Fibroblast of lung (primary cell): ENCODE measurements at regions not wholly inside any gene's neighbourhood (a gene's known extent, or its start where the extent isn't known, plus 50 kb on each side); places are given as distances from the start of the nearest gene placed in this dataset.

ENCODE experiments used
- DNase-seq, 2 donors: peaks; one replicate each; pipeline versions ENCODE4 v3.0.0 to v3.0.0-alpha.2; 2010; ENCODE audit warnings: low read depth in 2 of 2
- H2AFZ ChIP-seq: 2 replicates; pipeline ENCODE4 v1.5.1; 2012; ENCODE audit warnings: low read length, control low read depth, inconsistent platforms
- H3K27ac ChIP-seq: 2 replicates; pipeline ENCODE4 v1.5.1; 2011; ENCODE audit warnings: low read length, control low read depth; ENCODE audit not compliant: insufficient read depth
- H3K27me3 ChIP-seq: 2 replicates; pipeline ENCODE4 v1.5.1; 2011; ENCODE audit warnings: mild to moderate bottlenecking, low read length; ENCODE audit not compliant: control insufficient read depth, insufficient read depth
- H3K36me3 ChIP-seq: 2 replicates; pipeline ENCODE4 v1.5.1; 2011; ENCODE audit warnings: low read length; ENCODE audit not compliant: control insufficient read depth, insufficient read depth
- H3K4me1 ChIP-seq: 2 replicates; pipeline ENCODE4 v1.5.1; 2011; ENCODE audit warnings: low read length; ENCODE audit not compliant: control insufficient read depth, insufficient read depth; ENCODE audit errors: extremely low read depth
- H3K4me2 ChIP-seq: 2 replicates; pipeline ENCODE4 v1.5.1; 2011; ENCODE audit warnings: low read length, control low read depth; ENCODE audit not compliant: insufficient read depth; ENCODE audit errors: extremely low read depth
- H3K4me3 ChIP-seq, 4 experiments: fragments of 200-600 bp in 1 of 4; sonication (generic) in 1 of 4; replicated peaks in 1 of 4; 2 replicates each; pipeline ENCODE4 v1.5.1; 2011 to 2016; ENCODE audit warnings: low read length in 4 of 4, low read depth in 3 of 4, mild to moderate bottlenecking in 3 of 4, control low read depth in 2 of 4, inconsistent platforms in 1 of 4, mixed read lengths in 1 of 4; ENCODE audit not compliant: insufficient read depth in 1 of 4; ENCODE audit errors: control extremely low read depth in 1 of 4
- H3K79me2 ChIP-seq: 2 replicates; pipeline ENCODE4 v1.5.1; 2012; ENCODE audit warnings: mild to moderate bottlenecking, low read length, inconsistent platforms; ENCODE audit not compliant: control insufficient read depth, insufficient read depth
- H3K9ac ChIP-seq: 2 replicates; pipeline ENCODE4 v1.5.1; 2011; ENCODE audit warnings: mild to moderate bottlenecking, low read length, control low read depth; ENCODE audit not compliant: insufficient read depth
- H3K9me3 ChIP-seq: 2 replicates; pipeline ENCODE4 v1.5.1; 2012; ENCODE audit warnings: low read depth, low read length; ENCODE audit not compliant: control insufficient read depth, insufficient read depth
- H4K20me1 ChIP-seq: 2 replicates; pipeline ENCODE4 v1.5.1; 2011; ENCODE audit warnings: low read length; ENCODE audit not compliant: control insufficient read depth, insufficient read depth; ENCODE audit errors: extremely low read depth
- CTCF ChIP-seq, 2 donors: IDR thresholded peaks in 1 of 2; conservative IDR thresholded peaks in 1 of 2; 1 replicate in 1 of 2; 2 replicates in 1 of 2; pipeline ENCODE4 v1.5.1; 2011 to 2012; ENCODE audit warnings: low read length in 2 of 2, control low read depth in 1 of 2, inconsistent platforms in 1 of 2, low read depth in 1 of 2, mild to moderate bottlenecking in 1 of 2
- EZH2 ChIP-seq: IDR thresholded peaks from 2 replicates; pipeline ENCODE4 v1.5.1; 2012; ENCODE audit warnings: low read length, control low read depth, mild to moderate bottlenecking; ENCODE audit errors: missing control alignments

- Histone ChIP-seq H3K27me3 (no peaks in the 10 kb centered on the region), H3K79me2 (no peaks in the 10 kb centered on the region), H3K36me3 (no peaks in the 10 kb centered on the region), H2AFZ (no peak overlapping the region), H3K27ac (no peak overlapping the region), H3K4me2 (no peak overlapping the region), H4K20me1 (no peaks in the 10 kb centered on the region), H3K4me3 (no peak overlapping the region), H3K4me1 (peaks cover 18% of the 10 kb centered on the region), H3K9ac (no peak overlapping the region), H3K9me3 (no peaks in the 10 kb centered on the region)
- DNase-seq: no peak
- TF ChIP-seq EZH2 (no peak), CTCF (conservative IDR thresholded peaks at IDR 0.05 in 1 of 2, IDR thresholded peaks at IDR 0.05 in 1 of 2; ENCODE audit: low read depth in 1 of 2, low read length in 2 of 2) (no peak)
Observed at GRCh38 chr2:215775106-215775505, 238.2 kb downstream of the MREG start.

GRCh38 chr2:215773728-215774127 is 239.6 kb downstream of the MREG start:
- Histone ChIP-seq H4K20me1 (no peaks in the 10 kb centered on the region), H3K4me2 (peak overlapping the region; percentile 52), H3K27ac (peak overlapping the region; percentile 66), H3K9ac (no peak overlapping the region), H3K9me3 (no peaks in the 10 kb centered on the region), H2AFZ (no peak overlapping the region), H3K27me3 (no peaks in the 10 kb centered on the region), H3K36me3 (no peaks in the 10 kb centered on the region), H3K4me3 (no peak overlapping the region), H3K4me1 (peaks cover 18% of the 10 kb centered on the region), H3K79me2 (no peaks in the 10 kb centered on the region)
- no peak for TF ChIP-seq EZH2
- no peak for TF ChIP-seq CTCF (conservative IDR thresholded peaks at IDR 0.05 in 1 of 2, IDR thresholded peaks at IDR 0.05 in 1 of 2; ENCODE audit: low read depth in 1 of 2, low read length in 2 of 2)
- DNase-seq: peak; percentile 98 to 99

GRCh38 chr2:215772634-215773563 is 240.5 kb downstream of the MREG start:
- TF ChIP-seq CTCF (conservative IDR thresholded peaks at IDR 0.05 in 1 of 2, IDR thresholded peaks at IDR 0.05 in 1 of 2; ENCODE audit: low read depth in 1 of 2, low read length in 2 of 2) (no peak), EZH2 (no peak)
- H3K27me3 ChIP-seq: no peaks in the 10 kb centered on the region
- H3K4me3 ChIP-seq: peak overlapping the region in 1 of 4 experiments; percentile 3
- peak overlapping the region; percentile 66 for H3K27ac ChIP-seq
- H3K79me2 ChIP-seq: no peaks in the 10 kb centered on the region
- no peaks in the 10 kb centered on the region for H3K36me3 ChIP-seq
- H4K20me1 ChIP-seq: no peaks in the 10 kb centered on the region
- H3K9me3 ChIP-seq: no peaks in the 10 kb centered on the region
- peaks cover 18% of the 10 kb centered on the region for H3K4me1 ChIP-seq
- peak overlapping the region; percentile 52 for H3K4me2 ChIP-seq
- no peak overlapping the region for H3K9ac ChIP-seq
- peak overlapping the region; percentile 15 for H2AFZ ChIP-seq
- DNase-seq: peak in 1 of 2 donors; percentile 33
